NCI-H1105 (cell line): ENCODE measurements at regions not wholly inside any gene's neighbourhood (a gene's known extent, or its start where the extent isn't known, plus 50 kb on each side); places are given as distances from the start of the nearest gene placed in this dataset.
"Not testable (repeated sequence)": the region's sequence is repeated elsewhere in the genome, so short reads cannot be mapped to it uniquely, and the experiment has no call there.

Experiments
- DNase-seq: peaks from one replicate; lab custom pipeline; 2025; lab: John Stamatoyannopoulos, UW

DNA sequence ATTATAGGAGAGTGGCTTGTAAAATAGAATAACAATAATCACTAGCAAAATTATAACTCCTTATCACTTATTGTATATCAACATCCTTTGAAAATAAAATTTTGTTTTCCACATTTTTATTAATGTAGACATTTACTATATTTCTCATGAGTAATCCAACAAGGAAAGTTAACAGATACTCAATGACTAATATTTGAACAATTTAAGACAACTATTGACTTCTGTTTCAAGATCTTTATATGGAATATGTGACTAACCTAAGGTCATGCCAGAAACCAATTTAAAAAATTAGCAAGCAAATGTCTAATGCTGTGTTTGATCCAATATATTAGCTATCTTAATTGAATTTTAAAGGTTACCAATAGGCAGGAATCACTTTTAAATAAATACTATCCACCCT lies 638.5 kb upstream of the FLRT2 start:
- DNase-seq = no peak

DNA sequence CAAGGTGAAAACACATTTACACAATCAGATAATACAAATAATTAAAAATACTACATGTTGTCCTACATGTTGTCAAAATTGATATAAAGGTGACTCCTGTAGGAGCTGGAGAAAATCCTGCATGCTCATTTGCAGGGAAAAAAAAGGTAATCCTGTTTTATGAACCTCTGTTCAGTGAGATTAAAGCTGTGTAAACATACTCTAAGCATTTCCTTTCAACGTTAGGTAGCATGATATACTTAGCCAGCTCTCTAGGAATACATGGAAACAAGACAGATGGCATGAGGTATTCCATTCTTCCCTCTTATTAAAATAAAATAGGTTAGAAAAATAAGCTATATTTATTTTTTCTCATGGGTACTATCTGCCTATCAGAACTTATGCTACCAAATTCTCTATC lies 635.7 kb upstream of the FLRT2 start:
- DNase-seq = no peak

DNA sequence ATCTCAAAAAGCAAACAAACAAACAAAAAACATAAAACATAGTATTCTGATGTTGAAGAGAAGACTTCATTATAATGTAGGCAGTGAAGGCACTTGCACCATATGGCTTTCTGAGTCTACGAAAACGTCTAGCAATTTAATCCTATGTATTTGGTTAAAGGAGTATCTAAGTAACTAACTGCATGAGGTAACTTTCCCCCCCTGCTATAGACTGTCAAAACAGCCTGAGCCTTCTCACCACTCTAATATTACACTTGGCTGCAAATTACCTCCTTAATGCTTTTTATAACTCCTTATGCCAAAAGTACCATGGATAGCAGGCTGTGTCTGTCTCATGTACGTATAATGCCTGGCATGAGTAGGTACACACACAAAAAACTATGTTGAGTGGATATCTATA lies 607.6 kb upstream of the FLRT2 start:
- DNase-seq = no peak

DNA sequence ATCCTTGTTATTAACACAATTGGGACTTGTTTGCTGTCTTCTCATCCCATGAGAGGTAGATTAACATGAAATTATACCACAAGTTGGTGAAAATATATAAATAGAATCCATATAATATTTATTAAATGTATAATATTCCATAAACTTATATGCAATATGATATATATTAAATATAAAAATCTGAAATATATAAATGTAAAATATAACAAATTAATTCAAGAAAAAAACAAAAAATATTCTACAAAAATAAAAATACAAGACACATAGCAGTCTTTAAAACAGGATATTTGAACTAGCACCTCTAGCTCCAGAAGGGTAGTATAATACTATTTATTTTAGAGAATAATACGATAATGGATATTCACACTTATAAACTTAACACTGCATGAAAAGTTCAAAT lies 603.3 kb upstream of the FLRT2 start:
- DNase-seq = no peak

DNA sequence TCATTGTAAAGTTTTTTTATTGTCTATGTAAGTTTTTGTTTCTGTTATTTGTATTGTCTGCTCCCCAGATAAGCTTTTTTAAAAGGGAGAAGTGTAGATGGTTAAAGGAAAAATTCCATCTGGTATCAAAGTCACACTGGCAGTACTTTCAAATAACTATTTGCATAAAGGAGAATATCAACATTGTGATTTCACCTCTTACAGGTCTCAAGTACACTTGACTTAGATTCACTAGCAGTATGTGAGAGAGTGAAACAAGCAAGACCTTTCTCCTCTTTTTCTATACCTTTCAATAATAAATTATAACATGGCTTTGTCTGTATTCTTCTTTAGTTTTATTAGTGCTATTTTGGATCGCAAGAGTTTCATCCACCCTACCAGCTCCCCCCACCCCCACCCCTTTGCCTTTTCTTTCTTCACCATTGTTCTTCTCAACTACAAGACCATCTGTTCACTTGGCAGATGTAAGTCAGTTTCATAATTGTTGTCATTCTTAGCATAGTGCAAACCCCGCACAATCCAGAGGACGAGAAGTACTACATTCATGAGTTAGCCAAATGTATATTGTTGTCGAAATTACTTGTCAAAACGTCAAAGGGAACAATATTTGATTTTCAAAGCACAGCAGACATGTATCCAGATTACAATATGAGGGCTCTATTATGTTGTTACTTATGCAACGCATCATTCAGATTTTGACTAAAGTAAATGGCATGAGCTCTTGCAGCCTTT lies 602.7 kb upstream of the FLRT2 start:
- peak; percentile 12 for DNase-seq

DNA sequence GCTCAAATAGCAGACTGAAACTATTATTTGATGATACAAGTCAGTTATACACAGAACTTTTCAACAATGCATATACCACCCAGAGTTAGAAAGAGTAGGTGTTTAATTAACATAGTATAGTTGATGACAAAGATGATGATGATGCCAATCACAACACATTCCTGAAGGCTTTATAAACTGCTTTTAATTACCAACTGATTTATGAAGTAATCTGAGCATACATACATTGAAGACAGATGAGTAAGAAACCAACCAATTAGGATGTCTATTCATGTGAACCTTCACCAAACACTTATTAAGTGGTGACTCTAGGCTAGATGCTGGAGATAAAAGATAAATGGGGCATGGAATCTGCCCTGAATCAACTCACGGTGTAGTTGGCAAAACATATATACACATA lies 600.9 kb upstream of the FLRT2 start:
- DNase-seq = no peak

DNA sequence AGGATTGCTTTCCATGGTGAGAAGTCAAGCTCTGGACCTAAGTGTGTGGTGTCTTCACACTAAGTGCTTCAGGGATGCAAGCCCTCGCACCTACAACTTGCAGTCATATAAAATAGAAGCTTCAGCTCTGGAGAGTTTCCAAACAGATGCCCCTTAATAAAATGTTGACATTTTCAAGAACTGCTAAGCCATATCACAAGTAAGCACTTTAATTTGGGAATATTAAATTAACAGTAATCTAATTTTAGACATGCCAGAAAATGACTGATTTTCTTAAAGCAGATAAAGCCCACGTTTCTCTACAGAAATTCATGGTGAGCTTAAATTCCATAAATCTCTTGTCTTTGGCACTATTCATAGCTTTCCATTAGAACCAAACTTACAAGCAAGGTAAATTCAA lies 600.1 kb upstream of the FLRT2 start:
- no peak for DNase-seq

DNA sequence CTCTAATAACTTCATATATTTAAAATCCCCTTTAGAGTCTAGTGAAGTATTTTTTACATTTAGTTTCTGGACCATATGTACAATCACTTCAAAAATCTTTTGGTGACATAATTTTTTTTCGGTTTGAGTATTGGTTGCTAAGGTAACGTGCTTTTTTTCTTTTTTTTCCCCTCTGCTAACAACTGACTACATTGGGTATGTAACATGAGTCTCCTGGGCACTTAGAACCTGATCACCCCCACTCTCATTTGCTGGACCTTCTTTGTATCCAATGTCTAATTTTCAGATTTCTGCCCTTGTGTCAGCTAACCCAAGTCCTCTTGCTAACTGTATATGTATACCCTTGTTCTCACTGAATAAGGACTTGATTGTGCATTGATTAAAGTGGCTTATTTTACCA lies 592.9 kb upstream of the FLRT2 start:
- no peak for DNase-seq

DNA sequence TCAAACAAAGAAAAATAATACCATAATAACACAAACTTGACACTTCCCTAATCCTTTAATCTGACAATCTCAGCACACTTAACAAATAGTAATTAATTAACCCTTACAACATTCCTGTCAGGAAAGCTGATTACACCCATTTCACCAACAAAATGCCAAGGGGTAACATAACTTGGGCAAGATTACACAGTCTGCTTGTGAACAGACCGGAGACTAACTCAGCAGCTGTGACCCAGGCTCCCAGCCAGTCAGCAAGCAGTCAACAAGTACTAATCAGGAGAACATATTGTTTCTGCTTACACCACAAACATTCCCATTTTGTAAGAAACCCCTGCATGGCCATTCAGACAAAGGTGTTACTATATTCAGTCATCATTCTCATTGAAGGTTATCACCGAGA lies 592.5 kb upstream of the FLRT2 start:
- no peak for DNase-seq

DNA sequence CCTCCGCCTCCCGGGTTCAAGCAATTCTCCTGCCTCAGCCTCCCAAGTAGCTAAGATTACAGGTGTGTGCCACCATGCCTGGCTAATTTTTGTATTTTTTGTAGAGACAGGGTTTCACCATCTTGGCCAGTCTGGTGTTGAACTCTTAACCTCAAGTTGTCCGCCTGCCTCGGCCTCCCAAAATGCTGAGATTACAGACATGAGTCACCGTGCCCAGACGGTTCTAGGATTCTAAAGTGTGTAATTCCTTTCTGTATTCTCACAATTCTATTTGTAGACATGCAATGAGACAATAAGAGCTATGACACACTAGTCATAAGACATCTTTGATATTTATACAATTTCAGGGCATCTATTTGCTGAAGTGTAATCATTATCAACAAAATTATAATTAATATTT lies 585.0 kb upstream of the FLRT2 start:
- not testable (repeated sequence) for DNase-seq

DNA sequence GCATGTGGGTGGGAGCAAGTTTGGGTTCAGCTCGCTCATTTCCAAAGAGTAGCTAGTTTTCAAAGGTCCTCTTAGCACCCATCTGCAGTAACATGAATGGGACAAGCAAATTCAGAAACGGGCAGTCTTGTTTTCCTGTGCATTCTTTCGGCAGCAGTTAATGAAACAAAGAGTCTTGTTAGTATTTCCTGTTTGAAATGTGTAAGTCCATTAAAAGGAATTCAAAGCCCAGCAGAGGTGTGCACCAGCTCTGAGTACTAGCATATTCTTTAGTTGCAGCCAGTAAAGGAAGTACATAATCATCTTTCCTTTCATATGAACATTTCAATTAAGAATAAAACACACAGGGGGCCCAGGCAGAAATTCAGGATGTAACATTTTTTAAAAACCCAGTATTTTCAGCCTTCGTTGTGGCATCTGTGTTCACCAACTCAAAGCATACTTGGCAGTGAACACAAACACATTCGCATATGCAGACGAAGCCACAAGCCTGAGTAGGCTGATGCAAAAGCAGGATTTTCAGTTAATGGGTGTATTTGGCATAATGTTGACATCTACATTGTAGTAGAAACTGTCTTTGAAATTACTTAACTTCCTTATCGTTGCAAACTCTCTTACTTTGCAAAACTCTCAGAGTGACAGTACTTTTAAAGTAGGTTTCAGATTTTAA lies 570.0 kb upstream of the FLRT2 start:
- DNase-seq = no peak

DNA sequence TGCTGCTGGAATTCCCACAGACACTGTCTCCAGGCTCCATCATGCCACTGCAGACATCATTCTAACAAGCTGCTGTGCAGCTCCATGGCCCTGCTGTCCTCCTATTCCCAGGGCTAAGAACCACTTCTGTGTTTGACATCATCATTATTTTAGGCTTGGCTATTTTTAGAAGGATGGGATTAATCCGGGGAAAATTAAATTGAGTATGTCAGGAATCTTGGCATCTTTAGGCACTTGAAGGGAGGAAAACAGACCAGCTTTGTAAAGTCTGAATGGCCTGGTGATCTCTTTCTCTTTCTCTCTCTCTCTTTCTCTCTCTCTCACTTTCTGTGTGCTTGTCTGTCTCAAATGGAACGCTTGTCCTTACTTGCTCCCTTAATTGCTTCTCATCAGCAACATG lies 568.3 kb upstream of the FLRT2 start:
- peak; percentile 66 for DNase-seq

DNA sequence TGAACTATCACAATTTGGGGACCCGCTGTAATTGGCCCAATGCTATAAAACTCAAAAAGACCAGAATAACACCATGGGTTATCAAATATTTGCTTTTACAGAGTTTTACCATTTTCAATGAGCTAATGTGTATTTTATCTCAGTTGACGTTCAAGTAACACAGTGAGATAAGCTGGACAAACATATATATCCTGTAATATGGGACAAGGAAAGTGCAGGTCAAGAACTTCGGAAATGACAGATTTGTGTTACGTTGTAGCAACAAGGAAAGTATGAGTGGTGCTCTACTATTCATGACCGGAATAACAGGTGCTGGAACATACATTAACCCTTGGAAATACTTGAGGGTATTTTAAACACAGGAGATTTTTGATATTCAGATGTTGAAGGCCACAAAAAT lies 566.4 kb upstream of the FLRT2 start:
- no peak for DNase-seq

DNA sequence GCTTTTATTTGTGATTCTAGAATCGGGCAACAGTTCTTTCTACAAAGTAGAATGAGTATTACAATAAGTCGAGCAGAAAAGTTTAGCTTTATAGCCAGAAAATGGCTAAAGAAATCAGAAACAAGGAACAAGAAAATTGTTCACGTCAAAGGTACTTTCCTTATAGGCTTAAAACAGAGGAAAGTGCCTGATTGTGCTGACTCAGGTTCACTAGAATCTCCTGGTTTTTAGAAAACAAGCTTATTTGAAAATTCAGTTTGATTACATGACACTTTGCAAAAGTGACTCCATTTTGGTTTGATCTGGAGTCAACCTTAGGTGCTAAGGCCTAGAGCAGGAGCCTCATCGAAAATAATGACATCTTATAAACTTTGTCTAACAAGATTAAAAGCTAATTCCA lies 564.7 kb upstream of the FLRT2 start:
- no peak for DNase-seq

DNA sequence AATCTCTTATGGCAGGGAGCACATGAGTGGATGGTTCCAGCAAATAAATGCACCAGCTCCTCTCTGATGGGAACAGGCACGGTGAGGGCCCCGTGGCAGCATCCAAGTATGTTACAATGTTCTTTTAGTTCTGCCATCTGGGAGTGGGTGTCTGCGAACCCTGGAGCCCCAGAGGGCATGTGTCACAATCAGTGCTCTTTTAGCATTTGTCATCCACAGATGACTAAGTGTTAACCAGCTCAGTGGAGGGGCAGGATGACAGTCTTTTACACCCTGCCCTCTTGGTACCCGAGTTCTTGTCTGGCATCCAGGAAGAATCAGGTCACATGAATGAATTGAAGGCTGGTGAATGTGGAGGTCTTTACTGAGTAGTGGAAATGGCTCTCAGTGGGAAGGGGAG lies 560.4 kb upstream of the FLRT2 start:
- no peak for DNase-seq

DNA sequence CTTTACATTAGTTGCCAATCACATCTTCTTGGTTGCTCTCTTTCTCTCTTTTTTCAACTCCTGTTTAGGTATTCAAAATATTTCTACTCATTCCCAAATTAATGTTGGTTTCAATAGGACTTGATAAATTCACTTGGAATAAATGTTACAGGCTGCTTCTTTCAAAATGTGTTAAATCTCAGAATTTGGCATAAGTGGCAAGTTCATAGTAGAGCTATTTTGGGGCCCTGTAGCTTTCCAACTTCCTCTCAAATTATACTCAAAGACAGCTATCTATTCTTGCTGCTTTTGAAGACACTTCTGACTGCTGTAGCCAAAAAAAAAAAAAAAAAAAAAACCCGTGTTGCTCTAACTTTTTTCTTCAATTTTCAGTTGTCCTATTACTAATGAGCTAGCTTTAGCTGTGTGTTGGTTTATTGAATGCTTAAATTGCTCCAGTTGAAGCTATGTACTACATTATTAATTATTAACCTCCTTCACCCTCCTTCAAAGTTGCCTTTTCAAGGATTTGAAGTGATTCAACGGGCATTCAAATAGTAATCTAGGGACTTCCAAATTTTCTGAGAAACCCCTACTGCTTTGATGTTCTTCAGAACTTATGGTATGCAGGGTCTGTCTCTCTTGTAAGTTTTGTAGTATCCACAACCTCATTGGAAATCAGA lies 554.6 kb upstream of the FLRT2 start:
- DNase-seq = no peak

DNA sequence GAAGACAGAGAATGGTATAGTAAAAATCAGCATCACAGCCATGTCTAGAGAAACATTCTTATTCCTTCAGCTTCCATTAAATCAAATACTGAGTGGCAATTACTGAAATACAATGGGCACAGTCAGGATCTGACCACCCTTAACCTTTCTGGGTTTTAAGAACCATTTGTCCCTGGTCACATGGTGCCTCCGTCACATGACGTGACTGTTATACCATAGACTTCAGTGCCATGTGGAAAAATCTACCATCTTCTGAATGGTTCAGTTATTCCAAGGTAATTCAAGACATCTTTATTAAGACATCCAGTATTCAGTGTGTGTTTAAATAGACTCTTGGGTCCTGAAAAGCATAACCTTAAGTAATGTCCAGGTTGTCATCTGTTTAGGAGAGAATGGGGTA lies 553.1 kb upstream of the FLRT2 start:
- DNase-seq = no peak

DNA sequence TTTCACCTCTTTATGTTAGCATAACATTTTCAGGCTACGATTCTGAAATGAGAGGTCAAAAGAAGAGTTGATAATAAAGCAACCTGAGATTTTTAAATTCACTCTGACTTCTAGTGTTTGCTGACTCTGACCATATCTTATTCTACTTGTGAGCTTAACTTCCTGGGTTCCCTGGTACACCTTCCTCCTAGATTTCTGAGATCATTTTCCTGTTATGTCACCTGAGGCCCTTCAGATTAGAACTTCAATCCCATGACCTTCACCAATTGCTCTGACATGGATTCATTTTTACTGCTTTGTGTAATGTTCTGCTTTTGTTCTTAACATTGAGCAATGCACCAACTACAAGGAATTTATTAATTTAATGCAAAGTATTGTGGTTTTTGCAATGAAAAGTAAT lies 542.9 kb upstream of the FLRT2 start:
- DNase-seq = no peak

DNA sequence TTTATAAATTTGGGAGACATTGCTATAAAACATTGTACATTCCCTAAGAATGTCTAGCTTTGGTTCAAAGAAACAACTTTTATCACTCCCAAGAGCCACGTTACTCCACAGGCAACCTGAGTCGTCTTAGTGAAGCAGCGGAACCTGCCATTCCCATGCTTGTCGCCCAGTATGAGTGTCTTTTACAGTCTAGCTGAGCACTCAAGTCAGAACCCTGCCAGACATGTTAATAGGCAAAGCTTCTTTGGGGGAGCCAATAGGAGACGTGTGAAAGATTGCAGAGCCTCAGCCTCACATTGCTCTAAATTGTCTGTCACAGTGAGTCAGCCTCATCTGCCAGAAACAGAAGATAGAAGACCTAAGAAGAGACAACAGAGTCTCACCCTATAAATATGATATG lies 541.6 kb upstream of the FLRT2 start:
- no peak for DNase-seq

DNA sequence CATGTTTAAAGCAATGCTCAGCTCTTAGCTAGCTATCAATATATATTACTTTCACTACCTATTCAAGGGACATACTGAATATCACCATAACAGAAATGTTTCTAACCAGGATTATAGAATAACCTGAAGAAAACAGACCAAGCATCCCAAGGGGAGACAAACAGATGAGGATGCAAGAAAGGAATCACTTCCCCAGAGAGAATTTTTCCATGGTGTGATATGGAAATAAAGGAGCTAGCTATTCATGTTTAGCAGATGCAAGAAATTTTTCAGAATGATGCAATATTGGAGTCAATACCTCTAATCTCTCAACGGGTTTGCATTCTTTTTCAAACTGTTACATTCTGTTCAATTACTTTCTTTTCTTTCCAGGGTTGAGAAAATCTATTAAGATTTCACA lies 538.9 kb upstream of the FLRT2 start:
- no peak for DNase-seq

DNA sequence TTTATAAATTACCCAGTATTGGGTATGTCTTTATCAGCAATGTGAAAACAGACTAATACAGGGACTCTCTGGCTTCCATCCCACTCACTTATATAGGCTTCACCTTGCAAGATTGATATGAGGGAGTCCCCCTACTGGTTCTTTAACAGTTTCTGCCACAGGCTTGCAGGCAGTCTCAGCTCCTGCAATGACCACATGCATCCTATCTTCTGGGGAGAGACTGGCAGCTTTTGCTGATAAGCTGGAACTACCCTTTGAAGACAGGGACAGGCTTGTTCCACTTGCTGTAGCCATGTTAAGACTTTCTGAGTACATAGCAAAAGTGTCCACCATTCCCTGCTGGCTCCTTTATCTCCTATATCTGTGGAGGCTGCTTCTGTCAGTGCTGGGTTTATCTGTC lies 531.7 kb upstream of the FLRT2 start:
- DNase-seq = no peak

DNA sequence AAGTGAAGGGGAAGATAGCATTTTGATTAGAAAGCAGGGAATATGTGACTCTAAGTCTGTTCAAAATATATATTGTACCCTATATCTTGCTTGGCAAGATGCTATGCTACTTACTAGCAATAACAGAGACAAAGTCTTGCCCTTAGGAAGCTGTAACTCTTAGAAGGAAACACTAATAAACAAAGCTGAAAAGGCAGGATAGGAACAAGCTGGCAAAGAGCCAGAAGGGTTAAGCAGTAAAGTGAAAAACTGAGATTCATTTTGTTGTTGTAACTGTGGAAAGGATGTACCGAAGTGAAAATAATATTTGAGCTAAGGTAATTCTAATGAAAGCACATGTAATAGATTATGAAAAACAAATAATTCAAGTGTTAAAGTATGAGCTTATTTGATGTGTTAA lies 527.1 kb upstream of the FLRT2 start:
- no peak for DNase-seq

DNA sequence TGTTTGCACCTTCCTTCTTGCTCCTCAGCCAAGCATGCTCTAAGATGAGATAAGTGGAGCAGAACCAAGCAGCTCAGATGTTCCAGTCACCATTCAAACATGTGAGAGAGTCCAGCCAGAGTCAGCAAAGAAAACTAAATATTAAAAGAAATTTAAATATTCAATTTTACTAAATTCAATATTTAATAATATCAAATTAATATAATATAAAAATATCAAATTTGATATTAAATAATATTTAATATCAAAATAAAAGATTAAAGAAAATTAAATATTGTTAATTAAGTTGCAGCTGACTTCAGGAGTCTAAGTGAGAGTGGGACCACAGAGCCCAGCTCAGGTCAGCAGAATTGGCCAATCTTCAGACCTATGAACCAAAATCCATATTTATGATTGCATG lies 526.1 kb upstream of the FLRT2 start:
- no peak for DNase-seq

DNA sequence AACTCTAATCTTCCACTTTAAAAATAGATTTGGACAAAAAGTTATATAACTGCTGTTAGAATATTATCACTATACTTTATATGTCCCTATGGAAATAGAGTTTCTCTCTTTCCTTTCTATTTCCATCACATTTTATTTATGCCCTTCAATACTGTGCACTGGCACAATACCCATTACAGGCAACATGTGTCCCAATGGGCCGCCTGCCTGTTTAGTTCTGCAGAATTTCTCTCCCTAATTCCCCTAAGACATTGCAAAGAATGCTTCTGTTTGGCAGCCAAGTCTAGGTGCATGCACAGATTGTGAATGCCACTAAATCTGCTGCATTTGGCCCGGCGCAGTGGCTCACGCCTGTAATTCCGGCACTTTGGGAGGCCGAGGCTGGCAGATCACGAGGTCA lies 520.4 kb upstream of the FLRT2 start:
- no peak for DNase-seq
